Glutamatergic neuron (in vitro differentiated cells): ENCODE measurements at regions not wholly inside any gene's neighbourhood (a gene's known extent, or its start where the extent isn't known, plus 50 kb on each side); places are given as distances from the start of the nearest gene placed in this dataset.

ENCODE experiments used
- DNase-seq: peaks from one replicate; pipeline ENCODE4 v3.0.0; 2022
- H3K27ac Mint-ChIP-seq: one replicate; pipeline ENCODE4 v1.8.0; 2020; ENCODE audit warnings: mild to moderate bottlenecking, mixed read lengths, inconsistent platforms; ENCODE audit not compliant: unreplicated experiment
- H3K27me3 Mint-ChIP-seq: one replicate; pipeline ENCODE4 v1.8.0; 2020; ENCODE audit warnings: mild to moderate bottlenecking, moderate library complexity, mixed read lengths, inconsistent platforms; ENCODE audit not compliant: unreplicated experiment
- H3K36me3 Mint-ChIP-seq: one replicate; pipeline ENCODE4 v1.8.0; 2020; ENCODE audit warnings: mild to moderate bottlenecking, mixed read lengths, inconsistent platforms; ENCODE audit not compliant: unreplicated experiment
- H3K4me1 Mint-ChIP-seq: one replicate; pipeline ENCODE4 v1.8.0; 2020; ENCODE audit warnings: mild to moderate bottlenecking, low read depth, mixed read lengths, inconsistent platforms; ENCODE audit not compliant: unreplicated experiment
- H3K4me3 Mint-ChIP-seq: one replicate; pipeline ENCODE4 v1.8.0; 2020; ENCODE audit warnings: mild to moderate bottlenecking, mixed read lengths, inconsistent platforms; ENCODE audit not compliant: unreplicated experiment
- H3K9me3 Mint-ChIP-seq: one replicate; pipeline ENCODE4 v1.8.0; 2020; ENCODE audit warnings: mild to moderate bottlenecking, moderate library complexity, mixed read lengths, inconsistent platforms; ENCODE audit not compliant: unreplicated experiment
- CTCF ChIP-seq: fragments of 200-600 bp; sonication (generic); IDR thresholded peaks from one replicate; pipeline ENCODE4 v1.5.0; 2021; ENCODE audit not compliant: partially characterized antibody, unreplicated experiment

DNA sequence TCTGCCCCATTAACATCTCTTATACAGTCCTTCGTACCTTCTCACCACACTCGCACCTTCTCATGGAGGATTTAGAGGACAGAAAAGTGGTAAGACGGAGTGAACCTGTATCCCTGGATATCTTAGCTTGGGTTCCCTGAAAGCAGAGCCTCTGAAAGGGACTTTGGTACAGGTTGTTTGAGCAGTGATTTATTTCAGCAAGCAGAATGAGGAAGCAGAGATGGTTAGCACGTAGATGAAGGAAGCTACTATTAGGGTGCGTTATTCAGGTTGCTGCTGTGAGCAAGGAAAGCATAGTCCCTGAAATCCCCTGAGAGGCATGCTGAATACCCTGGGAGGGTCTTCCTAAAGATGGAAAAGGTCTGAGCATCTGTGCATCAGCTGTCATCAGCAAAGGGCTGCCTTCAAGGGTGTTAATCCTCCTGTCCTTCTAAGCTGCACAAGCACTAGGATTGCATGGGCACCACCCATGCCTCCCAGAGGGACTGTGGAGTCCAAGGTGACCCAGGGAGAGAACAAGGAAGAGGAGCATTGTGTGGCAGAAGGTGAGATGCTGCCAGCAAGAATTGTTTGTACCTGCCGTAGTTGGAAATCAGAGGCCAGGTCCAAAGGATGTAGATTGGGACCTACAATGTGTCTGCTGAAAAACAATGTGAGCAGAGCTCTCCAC, 273.7 kb downstream of the RASEF start:
- H3K36me3 Mint-ChIP-seq = no peaks in the 10 kb centered on the region
- no peak for DNase-seq
- H3K27ac Mint-ChIP-seq = peak overlapping the region; percentile 49
- peaks cover 3% of the 10 kb centered on the region for H3K27me3 Mint-ChIP-seq
- H3K9me3 Mint-ChIP-seq = peaks cover 3% of the 10 kb centered on the region
- H3K4me1 Mint-ChIP-seq = peaks cover 7% of the 10 kb centered on the region
- TF ChIP-seq CTCF = no peak
- no peak overlapping the region for H3K4me3 Mint-ChIP-seq

GRCh38 chr9:82790875-82791274, 272.1 kb downstream of the RASEF start:
- Mint-ChIP-seq H3K4me1 (peaks cover 7% of the 10 kb centered on the region), H3K9me3 (peaks cover 3% of the 10 kb centered on the region), H3K27ac (no peak overlapping the region), H3K4me3 (no peak overlapping the region), H3K27me3 (peaks cover 3% of the 10 kb centered on the region), H3K36me3 (no peaks in the 10 kb centered on the region)
- no peak for TF ChIP-seq CTCF
- DNase-seq = no peak

- H3K27me3 Mint-ChIP-seq = peaks cover 3% of the 10 kb centered on the region
- peaks cover 3% of the 10 kb centered on the region for H3K9me3 Mint-ChIP-seq
- H3K4me1 Mint-ChIP-seq = peaks cover 8% of the 10 kb centered on the region
- no peak overlapping the region for H3K27ac Mint-ChIP-seq
- DNase-seq = no peak
- TF ChIP-seq CTCF = no peak
- H3K36me3 Mint-ChIP-seq = no peaks in the 10 kb centered on the region
- H3K4me3 Mint-ChIP-seq = no peak overlapping the region
Observed at GRCh38 chr9:82791692-82792091, 271.2 kb downstream of the RASEF start.

- Mint-ChIP-seq H3K27ac (no peak overlapping the region), H3K9me3 (no peaks in the 10 kb centered on the region), H3K4me3 (no peak overlapping the region), H3K27me3 (no peaks in the 10 kb centered on the region), H3K4me1 (peaks cover 13% of the 10 kb centered on the region), H3K36me3 (no peaks in the 10 kb centered on the region)
- TF ChIP-seq CTCF = no peak
- peak; percentile 45 for DNase-seq
Observed at GRCh38 chr9:82797534-82797933, 265.4 kb downstream of the RASEF start.

GRCh38 chr9:82799286-82799685, 263.7 kb downstream of the RASEF start:
- TF ChIP-seq CTCF = no peak
- Mint-ChIP-seq H3K9me3 (no peaks in the 10 kb centered on the region), H3K36me3 (no peaks in the 10 kb centered on the region), H3K27me3 (no peaks in the 10 kb centered on the region), H3K4me3 (no peak overlapping the region), H3K4me1 (peaks cover 13% of the 10 kb centered on the region), H3K27ac (no peak overlapping the region)
- DNase-seq = no peak
